HG03565 (cell line): ENCODE measurements at regions not wholly inside any gene's neighbourhood (a gene's known extent, or its start where the extent isn't known, plus 50 kb on each side); places are given as distances from the start of the nearest gene placed in this dataset.
"Not testable (repeated sequence)": the region's sequence is repeated elsewhere in the genome, so short reads cannot be mapped to it uniquely, and the experiment has no call there.

Experiments used
- ATAC-seq: cut with Tn5 transposase; IDR thresholded peaks from one replicate; pipeline ENCODE4 v1.9.1; 2021; ENCODE audit warnings: mild to moderate bottlenecking, moderate library complexity; ENCODE audit not compliant: unreplicated experiment

GRCh38 chr16:76716251-76716650 lies 439.1 kb downstream of the CNTNAP4 start:
- not testable (repeated sequence) for ATAC-seq

- no peak for ATAC-seq
Measured at GRCh38 chr16:76724181-76724580, 447.0 kb downstream of the CNTNAP4 start.

GRCh38 chr16:76729525-76729924 lies 452.3 kb downstream of the CNTNAP4 start:
- ATAC-seq: no peak

- no peak for ATAC-seq
Measured at GRCh38 chr16:76732894-76733293, 455.7 kb downstream of the CNTNAP4 start.

- no peak for ATAC-seq
Measured at GRCh38 chr16:76741623-76742022, 449.4 kb upstream of the MON1B start.

- ATAC-seq: no peak
Measured at GRCh38 chr16:76748461-76749348, 442.3 kb upstream of the MON1B start.

- no peak for ATAC-seq
Measured at GRCh38 chr16:76749780-76750375, 441.1 kb upstream of the MON1B start.

GRCh38 chr16:76755496-76755895 lies 435.5 kb upstream of the MON1B start:
- ATAC-seq: no peak

GRCh38 chr16:76756423-76756822 lies 434.6 kb upstream of the MON1B start:
- ATAC-seq: no peak

GRCh38 chr16:76756951-76757350 lies 434.0 kb upstream of the MON1B start:
- no peak for ATAC-seq

- ATAC-seq: no peak
Measured at GRCh38 chr16:76766538-76766937, 424.5 kb upstream of the MON1B start.

- ATAC-seq: no peak
Measured at GRCh38 chr16:76768316-76768715, 422.7 kb upstream of the MON1B start.

- no peak for ATAC-seq
Measured at GRCh38 chr16:76768948-76769347, 422.0 kb upstream of the MON1B start.

- ATAC-seq: no peak
Measured at GRCh38 chr16:76771216-76771615, 419.8 kb upstream of the MON1B start.

GRCh38 chr16:76777721-76778465 lies 413.1 kb upstream of the MON1B start:
- no peak for ATAC-seq

- ATAC-seq: no peak
Measured at GRCh38 chr16:76780556-76780955, 410.4 kb upstream of the MON1B start.

- ATAC-seq: peak; percentile 71
Measured at GRCh38 chr16:76784530-76784929, 406.5 kb upstream of the MON1B start.

GRCh38 chr16:76787394-76787793 lies 403.6 kb upstream of the MON1B start:
- ATAC-seq: no peak

GRCh38 chr16:76791151-76791550 lies 399.8 kb upstream of the MON1B start:
- no peak for ATAC-seq

- no peak for ATAC-seq
Measured at GRCh38 chr16:76796416-76796815, 394.6 kb upstream of the MON1B start.

GRCh38 chr16:76796978-76797377 lies 394.0 kb upstream of the MON1B start:
- no peak for ATAC-seq

GRCh38 chr16:76797457-76797856 lies 393.5 kb upstream of the MON1B start:
- no peak for ATAC-seq
